ENCODE measurements at regions not wholly inside any gene's neighbourhood (a gene's known extent, or its start where the extent isn't known, plus 50 kb on each side); places are given as distances from the start of the nearest gene placed in this dataset.

GRCh38 chr15:91521996-91522395 lies 331.5 kb upstream of the SLCO3A1 start:
- no peak overlapping the region for H3K4me3 ChIP-seq (ENCODE audit: low read depth, low read length)
- TF ChIP-seq, protein P1, sequence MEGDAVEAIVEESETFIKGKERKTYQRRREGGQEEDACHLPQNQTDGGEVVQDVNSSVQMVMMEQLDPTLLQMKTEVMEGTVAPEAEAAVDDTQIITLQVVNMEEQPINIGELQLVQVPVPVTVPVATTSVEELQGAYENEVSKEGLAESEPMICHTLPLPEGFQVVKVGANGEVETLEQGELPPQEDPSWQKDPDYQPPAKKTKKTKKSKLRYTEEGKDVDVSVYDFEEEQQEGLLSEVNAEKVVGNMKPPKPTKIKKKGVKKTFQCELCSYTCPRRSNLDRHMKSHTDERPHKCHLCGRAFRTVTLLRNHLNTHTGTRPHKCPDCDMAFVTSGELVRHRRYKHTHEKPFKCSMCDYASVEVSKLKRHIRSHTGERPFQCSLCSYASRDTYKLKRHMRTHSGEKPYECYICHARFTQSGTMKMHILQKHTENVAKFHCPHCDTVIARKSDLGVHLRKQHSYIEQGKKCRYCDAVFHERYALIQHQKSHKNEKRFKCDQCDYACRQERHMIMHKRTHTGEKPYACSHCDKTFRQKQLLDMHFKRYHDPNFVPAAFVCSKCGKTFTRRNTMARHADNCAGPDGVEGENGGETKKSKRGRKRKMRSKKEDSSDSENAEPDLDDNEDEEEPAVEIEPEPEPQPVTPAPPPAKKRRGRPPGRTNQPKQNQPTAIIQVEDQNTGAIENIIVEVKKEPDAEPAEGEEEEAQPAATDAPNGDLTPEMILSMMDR (IDR thresholded peaks at IDR 0.05; ENCODE audit: insufficient read depth, low read depth, low read length) = no peak
- DNase-seq (ENCODE audit: low read depth) = no peak

DNA sequence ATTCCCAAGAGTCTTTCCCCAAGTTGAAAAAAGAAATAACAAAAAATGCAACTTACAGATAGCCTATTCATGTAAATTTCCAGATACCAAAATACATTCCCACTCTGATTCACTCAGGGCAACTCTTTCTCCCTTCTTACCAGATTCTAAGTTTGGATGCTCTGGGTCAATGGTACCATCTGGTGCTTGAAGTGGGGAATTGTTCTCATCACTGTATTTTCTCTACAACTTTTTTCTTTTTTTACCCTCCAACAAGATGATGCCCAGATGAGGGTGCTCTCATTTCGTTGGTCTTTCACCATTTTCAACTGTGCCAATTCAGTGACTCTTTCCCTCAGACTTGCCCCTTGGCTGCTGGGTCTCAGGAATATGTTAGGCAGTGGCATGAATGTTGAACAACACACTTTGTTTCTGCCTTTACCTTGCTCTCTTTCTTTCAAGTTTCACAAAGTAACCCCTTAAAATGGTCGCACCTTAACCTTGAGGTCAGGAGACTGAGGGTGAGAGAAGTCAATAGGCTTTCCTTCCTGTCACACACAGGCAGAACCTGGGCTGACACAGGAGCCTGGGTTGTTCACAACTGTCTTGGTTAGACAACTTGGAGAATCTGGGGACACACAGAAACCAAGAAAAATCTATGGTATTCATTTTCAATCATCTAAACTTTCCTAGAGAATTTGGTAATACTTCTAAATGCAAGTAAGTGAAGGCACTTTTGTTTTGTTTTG lies 330.7 kb upstream of the SLCO3A1 start:
- H3K4me3 ChIP-seq (ENCODE audit: low read depth, low read length) = no peak overlapping the region
- TF ChIP-seq, protein P1 (IDR thresholded peaks at IDR 0.05; ENCODE audit: insufficient read depth, low read depth, low read length) = peak; percentile 18
- peak; percentile 8 for DNase-seq (ENCODE audit: low read depth)

DNA sequence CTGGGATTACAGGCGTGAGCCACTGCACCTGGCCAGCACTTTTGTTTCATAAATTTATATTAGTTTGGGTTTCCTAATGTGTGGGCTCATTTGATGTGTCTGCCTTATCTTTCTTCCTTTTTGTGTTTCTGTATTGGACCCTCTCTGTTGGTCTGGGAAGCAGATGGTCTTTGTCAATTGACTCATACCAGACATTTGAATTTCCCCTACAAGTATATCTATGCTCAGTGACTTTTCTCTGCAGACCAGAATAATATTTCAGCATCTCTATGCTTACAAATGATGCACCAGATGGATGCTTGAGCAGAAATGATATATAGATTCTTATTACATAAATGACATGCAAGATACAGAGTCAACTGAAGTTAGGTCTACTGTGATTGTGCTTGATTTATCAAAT lies 329.9 kb upstream of the SLCO3A1 start:
- TF ChIP-seq, protein P1 (IDR thresholded peaks at IDR 0.05; ENCODE audit: insufficient read depth, low read depth, low read length) = no peak
- H3K4me3 ChIP-seq (ENCODE audit: low read depth, low read length) = no peak overlapping the region
- no peak for DNase-seq (ENCODE audit: low read depth)

DNA sequence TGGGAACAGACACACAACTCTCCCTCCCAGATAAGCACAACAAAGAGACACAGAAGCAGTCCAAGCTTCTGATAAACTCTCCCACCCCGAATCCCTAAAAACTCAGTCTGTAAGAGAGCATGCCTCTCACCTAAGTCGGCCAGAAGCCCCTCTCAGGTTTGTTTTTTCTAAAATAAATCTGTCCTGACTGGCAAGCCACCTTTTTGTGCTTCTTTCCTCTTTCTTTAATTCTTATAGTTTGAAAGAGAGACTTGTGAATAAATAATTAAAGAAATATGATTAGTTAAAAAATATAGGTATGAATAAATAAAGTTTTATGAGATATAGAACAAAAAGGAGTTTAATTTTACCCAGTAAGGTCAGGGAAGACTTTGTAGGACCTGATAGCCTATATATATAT lies 329.0 kb upstream of the SLCO3A1 start:
- no peak for DNase-seq (ENCODE audit: low read depth)
- TF ChIP-seq, protein P1 (IDR thresholded peaks at IDR 0.05; ENCODE audit: insufficient read depth, low read depth, low read length) = no peak
- no peak overlapping the region for H3K4me3 ChIP-seq (ENCODE audit: low read depth, low read length)

- DNase-seq (ENCODE audit: low read depth) = no peak
- no peak overlapping the region for H3K4me3 ChIP-seq (ENCODE audit: low read depth, low read length)
- TF ChIP-seq, protein P1 (IDR thresholded peaks at IDR 0.05; ENCODE audit: insufficient read depth, low read depth, low read length) = no peak
Observed at GRCh38 chr15:91525751-91526150, 327.8 kb upstream of the SLCO3A1 start.

- DNase-seq (ENCODE audit: low read depth) = no peak
- H3K4me3 ChIP-seq (ENCODE audit: low read depth, low read length) = no peak overlapping the region
- TF ChIP-seq, protein P1 (IDR thresholded peaks at IDR 0.05; ENCODE audit: insufficient read depth, low read depth, low read length) = no peak
Observed at GRCh38 chr15:91526424-91526823, 327.1 kb upstream of the SLCO3A1 start.

DNA sequence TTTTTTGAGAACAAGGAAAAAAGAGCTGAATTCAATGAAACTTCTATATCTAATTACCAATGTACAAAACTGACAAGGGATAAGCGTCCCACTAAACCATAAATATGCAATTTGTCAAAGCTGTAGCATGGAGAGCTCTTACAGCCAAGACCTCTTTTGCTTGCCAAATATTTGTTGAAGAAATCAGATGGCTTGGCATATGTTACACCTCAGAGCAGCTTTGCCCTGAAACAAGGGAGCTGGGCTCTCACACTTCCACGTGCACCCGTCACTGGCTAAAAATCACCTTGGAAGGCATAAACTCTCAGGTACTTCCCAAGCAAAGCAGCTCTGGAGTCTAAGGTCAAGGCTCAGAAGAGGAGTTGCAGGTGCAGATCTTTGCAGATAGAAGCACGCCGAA lies 324.7 kb upstream of the SLCO3A1 start:
- no peak overlapping the region for H3K4me3 ChIP-seq (ENCODE audit: low read depth, low read length)
- DNase-seq (ENCODE audit: low read depth) = no peak
- TF ChIP-seq, protein P1 (IDR thresholded peaks at IDR 0.05; ENCODE audit: insufficient read depth, low read depth, low read length) = no peak

Data from fibroblast of villous mesenchyme (primary cell).